ENCODE measurements at regions not wholly inside any gene's neighbourhood (a gene's known extent, or its start where the extent isn't known, plus 50 kb on each side); places are given as distances from the start of the nearest gene placed in this dataset.

GRCh38 chr18:22630980-22631379, 213.3 kb upstream of the CTAGE1 start:
- H3K9me3 ChIP-seq (ENCODE audit: control insufficient read depth in 2 of 3, insufficient read depth in 1 of 3, low read length in 3 of 3) = no peaks in the 10 kb centered on the region
- H3K4me3 ChIP-seq (ENCODE audit: low read length in 3 of 3) = no peak overlapping the region
- H3K27me3 ChIP-seq (ENCODE audit: control insufficient read depth, insufficient read depth, low read length) = no peaks in the 10 kb centered on the region
- H3K27ac ChIP-seq (ENCODE audit: low read depth in 2 of 2, low read length in 2 of 2) = no peak overlapping the region
- no peak for TF ChIP-seq CTCF (IDR thresholded peaks at IDR 0.05; ENCODE audit: borderline replicate concordance, extremely low read depth, insufficient read depth)
- H3K4me1 ChIP-seq (ENCODE audit: control insufficient read depth in 2 of 3, insufficient read depth in 2 of 3, low read depth in 1 of 3, low read length in 3 of 3) = no peaks in the 10 kb centered on the region
- no peak overlapping the region for H3K9ac ChIP-seq (ENCODE audit: low read length in 3 of 3)
- FAIRE-seq (no peak), DNase-seq (no peak)
- intact Hi-C loops (cut with DNase I) = no loop called here
- H3K36me3 ChIP-seq (ENCODE audit: control insufficient read depth in 2 of 3, insufficient read depth in 3 of 3, low read length in 3 of 3) = no peaks in the 10 kb centered on the region

GRCh38 chr18:22632191-22632590, 214.5 kb upstream of the CTAGE1 start:
- peaks cover 0 to 4% (median 0%) of the 10 kb centered on the region in 3 donors for H3K9me3 ChIP-seq (ENCODE audit: control insufficient read depth in 2 of 3, insufficient read depth in 1 of 3, low read length in 3 of 3)
- no peak overlapping the region for H3K27ac ChIP-seq (ENCODE audit: low read depth in 2 of 2, low read length in 2 of 2)
- no peak for FAIRE-seq
- no peak for DNase-seq
- H3K4me3 ChIP-seq (ENCODE audit: low read length in 3 of 3) = no peak overlapping the region
- H3K36me3 ChIP-seq (ENCODE audit: control insufficient read depth in 2 of 3, insufficient read depth in 3 of 3, low read length in 3 of 3) = no peaks in the 10 kb centered on the region
- H3K27me3 ChIP-seq (ENCODE audit: control insufficient read depth, insufficient read depth, low read length) = no peaks in the 10 kb centered on the region
- no peaks in the 10 kb centered on the region for H3K4me1 ChIP-seq (ENCODE audit: control insufficient read depth in 2 of 3, insufficient read depth in 2 of 3, low read depth in 1 of 3, low read length in 3 of 3)
- no peak overlapping the region for H3K9ac ChIP-seq (ENCODE audit: low read length in 3 of 3)
- intact Hi-C loops (cut with DNase I) = no loop called here
- TF ChIP-seq CTCF (IDR thresholded peaks at IDR 0.05; ENCODE audit: borderline replicate concordance, extremely low read depth, insufficient read depth) = no peak

DNA sequence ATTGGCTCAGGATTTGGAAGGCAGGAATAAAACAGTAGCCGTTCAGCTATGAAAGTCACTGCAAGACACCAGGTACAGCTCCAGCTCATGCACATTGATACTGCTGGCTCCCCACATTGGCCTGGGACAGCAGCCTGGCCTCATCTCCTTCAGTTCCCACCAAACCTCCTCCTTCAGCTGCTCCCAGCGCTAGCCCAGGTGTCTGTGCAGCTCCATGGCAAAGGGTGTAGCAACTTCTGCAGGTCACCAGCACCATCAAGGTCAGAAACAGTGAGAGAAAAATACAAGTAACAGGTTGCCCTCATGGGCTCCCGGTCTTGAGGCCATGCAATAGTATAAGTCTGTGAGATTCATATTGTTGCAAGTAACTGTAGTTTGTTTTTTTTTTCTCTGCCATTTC, 216.7 kb upstream of the CTAGE1 start:
- no peak for FAIRE-seq
- Histone ChIP-seq H3K4me1 (ENCODE audit: control insufficient read depth in 2 of 3, insufficient read depth in 2 of 3, low read depth in 1 of 3, low read length in 3 of 3) (no peaks in the 10 kb centered on the region), H3K9me3 (ENCODE audit: control insufficient read depth in 2 of 3, insufficient read depth in 1 of 3, low read length in 3 of 3) (peaks cover 0 to 4% (median 0%) of the 10 kb centered on the region in 3 donors), H3K36me3 (ENCODE audit: control insufficient read depth in 2 of 3, insufficient read depth in 3 of 3, low read length in 3 of 3) (no peaks in the 10 kb centered on the region), H3K27me3 (ENCODE audit: control insufficient read depth, insufficient read depth, low read length) (no peaks in the 10 kb centered on the region), H3K4me3 (ENCODE audit: low read length in 3 of 3) (no peak overlapping the region), H3K9ac (ENCODE audit: low read length in 3 of 3) (no peak overlapping the region), H3K27ac (ENCODE audit: low read depth in 2 of 2, low read length in 2 of 2) (no peak overlapping the region)
- no peak for TF ChIP-seq CTCF (IDR thresholded peaks at IDR 0.05; ENCODE audit: borderline replicate concordance, extremely low read depth, insufficient read depth)
- intact Hi-C loops (cut with DNase I) = no loop called here
- no peak for DNase-seq

DNA sequence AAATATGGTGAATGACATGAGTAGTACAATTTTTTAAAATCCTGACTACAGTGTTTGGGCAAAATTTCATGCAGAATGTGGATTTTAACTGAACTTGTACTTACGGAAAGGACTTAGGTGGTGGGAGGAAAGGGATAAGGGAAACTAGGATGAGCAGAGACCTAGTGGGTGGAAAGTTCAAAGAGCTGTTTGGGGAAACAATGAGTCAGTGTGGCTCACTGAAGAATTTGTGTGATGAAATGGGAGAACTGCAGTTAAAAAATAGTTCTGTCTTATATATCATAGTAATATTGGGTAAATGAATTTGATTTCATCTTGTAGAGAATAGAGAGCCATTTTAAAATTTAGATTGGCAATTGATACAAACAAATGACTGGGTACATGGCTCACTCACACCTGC, 220.1 kb upstream of the CTAGE1 start:
- no peaks in the 10 kb centered on the region for H3K36me3 ChIP-seq (ENCODE audit: control insufficient read depth in 2 of 3, insufficient read depth in 3 of 3, low read length in 3 of 3)
- H3K4me1 ChIP-seq (ENCODE audit: control insufficient read depth in 2 of 3, insufficient read depth in 2 of 3, low read depth in 1 of 3, low read length in 3 of 3) = no peaks in the 10 kb centered on the region
- peaks cover 0 to 4% (median 0%) of the 10 kb centered on the region in 3 donors for H3K9me3 ChIP-seq (ENCODE audit: control insufficient read depth in 2 of 3, insufficient read depth in 1 of 3, low read length in 3 of 3)
- FAIRE-seq (no peak), DNase-seq (no peak)
- intact Hi-C loops (cut with DNase I) = no loop called here
- no peaks in the 10 kb centered on the region for H3K27me3 ChIP-seq (ENCODE audit: control insufficient read depth, insufficient read depth, low read length)
- no peak overlapping the region for H3K9ac ChIP-seq (ENCODE audit: low read length in 3 of 3)
- no peak overlapping the region for H3K4me3 ChIP-seq (ENCODE audit: low read length in 3 of 3)
- no peak for TF ChIP-seq CTCF (IDR thresholded peaks at IDR 0.05; ENCODE audit: borderline replicate concordance, extremely low read depth, insufficient read depth)
- H3K27ac ChIP-seq (ENCODE audit: low read depth in 2 of 2, low read length in 2 of 2) = no peak overlapping the region
